H1 (cell line): ENCODE measurements at regions not wholly inside any gene's neighbourhood (a gene's known extent, or its start where the extent isn't known, plus 50 kb on each side); places are given as distances from the start of the nearest gene placed in this dataset.

Experiments used
- CHD7 ChIP-seq: fragments of 300-600 bp; sonication (generic); IDR thresholded peaks from 2 replicates; pipeline ENCODE4 v1.7.1; 2012; ENCODE audit warnings: low read length, moderate library complexity, mild to moderate bottlenecking, inconsistent platforms; ENCODE audit not compliant: insufficient replicate concordance

- TF ChIP-seq CHD7 = no peak
- TF ChIP-seq, all 59 proteins: peak for 0
These were observed 329.7 kb upstream of the NREP start (continued) for GRCh38 chr5:112086740-112087139.
